ENCODE measurements at regions not wholly inside any gene's neighbourhood (a gene's known extent, or its start where the extent isn't known, plus 50 kb on each side); places are given as distances from the start of the nearest gene placed in this dataset.

- no peak for TF ChIP-seq YY1 (IDR thresholded peaks at IDR 0.05)
- TF ChIP-seq CTCF (IDR thresholded peaks at IDR 0.05; ENCODE audit: low read depth, low read length, missing input control), result no peak
- TF ChIP-seq EGR1 (IDR thresholded peaks at IDR 0.05; ENCODE audit: low read depth in 2 of 2), result no peak
- TF ChIP-seq JUND (IDR thresholded peaks at IDR 0.05), result no peak
- TF ChIP-seq GABPA (IDR thresholded peaks at IDR 0.05 in 1 of 2, conservative IDR thresholded peaks at IDR 0.05 in 1 of 2), result no peak
- no peak for TF ChIP-seq HNF4G (IDR thresholded peaks at IDR 0.05)
- TF ChIP-seq TAF1 (conservative IDR thresholded peaks at IDR 0.05), result no peak
- TF ChIP-seq MAX (IDR thresholded peaks at IDR 0.05), result no peak
- TF ChIP-seq RXRA (IDR thresholded peaks at IDR 0.05), result no peak
- TF ChIP-seq RAD21 (IDR thresholded peaks at IDR 0.05), result no peak
These were observed 1929.1 kb upstream of the PCDH20 start for GRCh38 chr13:63344711-63345110.

All from liver (tissue), 3 donors.